ENCODE measurements at regions not wholly inside any gene's neighbourhood (a gene's known extent, or its start where the extent isn't known, plus 50 kb on each side); places are given as distances from the start of the nearest gene placed in this dataset.

- DNase-seq (ENCODE audit: low spot score) (no peak), FAIRE-seq (no peak), ATAC-seq (no peak)
- ChIA-PET POLR2A (interaction anchor here (0.9 to 9.2 kb wide), 3 partner anchors 27 to 31 kb away, joined by 3 to 107 read pairs (median 3); no protein-coding TSS in a partner anchor), CTCF (ENCODE audit: low intra/inter-chr PET ratio, low total read pairs) (no interaction called here)
- peaks cover 79% of the 10 kb centered on the region for H4K20me1 ChIP-seq (ENCODE audit: insufficient read depth, low read length)
- no peaks in the 10 kb centered on the region for H3K9me3 ChIP-seq (ENCODE audit: low read length)
- no peak overlapping the region for H3K9ac ChIP-seq (ENCODE audit: insufficient read depth, low read depth, low read length)
- intact Hi-C loops (cut with micrococcal nuclease; ENCODE audit: unreplicated experiment) (no loop called here), in situ Hi-C loops (cut with HindIII; ENCODE audit: extremely low pct_ligation_motif_present, low pct_unique_long_range_greater_than_20kb) (loop anchor here (5.0 kb wide), 2 partner anchors 73 to 92 kb away; no protein-coding TSS in a partner anchor)
- peaks cover 36% of the 10 kb centered on the region for H3K79me2 ChIP-seq (ENCODE audit: insufficient read depth, low read length)
- peaks cover 56% of the 10 kb centered on the region for H3K4me1 ChIP-seq (ENCODE audit: insufficient read depth, low read length)
- WGBS (ENCODE audit: low lambda C conversion rate): 90% methylated on average over 11 of the region's 21 CpGs
- no peak overlapping the region for H3K27ac ChIP-seq (ENCODE audit: extremely low read length, insufficient read depth, low read length)
- no peak overlapping the region for H3K4me2 ChIP-seq (ENCODE audit: low read depth, low read length)
- H3K27me3 ChIP-seq (ENCODE audit: control insufficient read depth in 1 of 2, insufficient read depth in 2 of 2, low read length in 2 of 2): no peaks in the 10 kb centered on the region
- no peak overlapping the region for H2AFZ ChIP-seq (ENCODE audit: low read length)
- BruUV-seq (replicated peaks): no TSS peak
- peaks cover 32 to 64% of the 10 kb centered on the region in 2 experiments; a peak in 4 of 5 replicates for H3K36me3 ChIP-seq (replicated peaks in 1 of 2; ENCODE audit: control insufficient read depth in 1 of 2, insufficient read depth in 2 of 2, low read length in 2 of 2)
- H3K4me3 ChIP-seq (replicated peaks in 1 of 3; ENCODE audit: insufficient read depth in 1 of 3, low read depth in 2 of 3, low read length in 3 of 3): no peak overlapping the region
- peak; percentile 23 for TF ChIP-seq PRPF4 (IDR thresholded peaks at IDR 0.05; ENCODE audit: low read depth, low read length, poor library complexity, severe bottlenecking)
- no peak for TF ChIP-seq ZBTB26 (CRISPR knock-in tag; IDR thresholded peaks at IDR 0.05; ENCODE audit: borderline replicate concordance)
- TF ChIP-seq ZNF660 (CRISPR knock-in tag; IDR thresholded peaks at IDR 0.05; ENCODE audit: borderline replicate concordance, low read depth): no peak
- no peak for TF ChIP-seq NCOA2 (CRISPR knock-in tag; IDR thresholded peaks at IDR 0.05)
- TF ChIP-seq PATZ1 (CRISPR knock-in tag; IDR thresholded peaks at IDR 0.05): 0 out of 2 replicates have a peak, but pooled peaks have one; percentile 29
- TF ChIP-seq ZBTB33 (CRISPR knock-in tag; IDR thresholded peaks at IDR 0.05): peak; percentile 55; the same call in 1 of the 2 replicates
- peak; percentile 94 for TF ChIP-seq ZNF629 (CRISPR knock-in tag; conservative IDR thresholded peaks at IDR 0.05)
- 0 out of 2 replicates have a peak, but pooled peaks have one; percentile 28 for TF ChIP-seq PCBP1 (IDR thresholded peaks at IDR 0.05; ENCODE audit: borderline replicate concordance, low read depth, low read length)
- peak; percentile 49 for TF ChIP-seq AGO2 (optimal IDR thresholded peaks at IDR 0.05; ENCODE audit: low read depth, low read length)
- no peak for TF ChIP-seq ZNF3 (CRISPR knock-in tag; IDR thresholded peaks at IDR 0.05)
- no peak for TF ChIP-seq MLXIP (CRISPR knock-in tag; IDR thresholded peaks at IDR 0.05; ENCODE audit: borderline replicate concordance)
- TF ChIP-seq TGIF2 (CRISPR knock-in tag; IDR thresholded peaks at IDR 0.05): no peak
- TF ChIP-seq ZNF879 (CRISPR knock-in tag; IDR thresholded peaks at IDR 0.05): no peak
- peak; percentile 55 for TF ChIP-seq RBM22 (optimal IDR thresholded peaks at IDR 0.05; ENCODE audit: low read length)
These were observed 284.0 kb downstream of the SEC14L1 start for GRCh38 chr17:77424585-77425344.

Measured in HepG2 (cell line).